Left lung (tissue), 4 donors: ENCODE measurements at regions not wholly inside any gene's neighbourhood (a gene's known extent, or its start where the extent isn't known, plus 50 kb on each side); places are given as distances from the start of the nearest gene placed in this dataset.

ENCODE experiments used
- ATAC-seq: fragments of 200-7000 bp; cut with Tn5 transposase; one replicate; pipeline ENCODE4 v1.9.1; 2020; ENCODE audit warnings: moderate library complexity
- DNase-seq, 4 donors: peaks; one replicate each; pipeline ENCODE4 v3.0.0-alpha.2; 2013 to 2020
- H3K27ac ChIP-seq, 2 donors: fragments of 200-600 bp; sonication (generic) in 1 of 2; one replicate each; pipeline versions ENCODE4 v1.5.0 to v1.8.0; 2020 to 2021
- H3K27me3 ChIP-seq, 2 donors: fragments of 200-600 bp; sonication (generic) in 1 of 2; one replicate each; pipeline versions ENCODE4 v1.5.0 to v1.8.0; 2020 to 2021
- H3K36me3 ChIP-seq, 2 donors: fragments of 200-600 bp; sonication (generic) in 1 of 2; one replicate each; pipeline versions ENCODE4 v1.5.0 to v1.8.0; 2020 to 2021
- H3K4me1 ChIP-seq, 2 donors: fragments of 200-600 bp; one replicate each; pipeline ENCODE4 v1.8.0; 2021
- H3K4me3 ChIP-seq, 2 donors: fragments of 200-600 bp; sonication (generic) in 1 of 2; one replicate each; pipeline versions ENCODE4 v1.5.0 to v1.8.0; 2020 to 2021; ENCODE audit warnings: mild to moderate bottlenecking in 1 of 2
- H3K9me3 ChIP-seq, 2 donors: fragments of 200-600 bp; sonication (generic) in 1 of 2; one replicate each; pipeline versions ENCODE4 v1.5.0 to v1.8.0; 2020 to 2021
- CTCF ChIP-seq, 2 donors: fragments of 200-600 bp; sonication (generic) in 1 of 2; IDR thresholded peaks; one replicate each; pipeline versions ENCODE4 v1.5.0 to v1.8.0; 2021; ENCODE audit warnings: antibody characterized with exemption in 2 of 2
- intact Hi-C, 2 donors: fragments of 100-400 bp; cut with DNase I; formaldehyde crosslinking; loops; one replicate each; pipeline versions ENCODE4 v1.11.2 to v1.14.2; 2022
- donor health status: DM: no; HTN: yes; CAD: no.
- donor health status: DM: no; HTN: no; CAD: no.

GRCh38 chr1:116277840-116278540 lies 95.1 kb upstream of the ATP1A1 start:
- Histone ChIP-seq H3K36me3 (no peaks in the 10 kb centered on the region), H3K4me1 (no peaks in the 10 kb centered on the region), H3K27me3 (peaks cover 0 to 7% of the 10 kb centered on the region in 2 donors), H3K9me3 (no peaks in the 10 kb centered on the region), H3K27ac (no peak overlapping the region), H3K4me3 (no peak overlapping the region)
- TF ChIP-seq CTCF (IDR thresholded peaks at IDR 0.05) = no peak
- intact Hi-C loops = no loop called here
- no peak for DNase-seq
- ATAC-seq = no peak

GRCh38 chr1:116278541-116278866 lies 94.5 kb upstream of the ATP1A1 start:
- H3K9me3 ChIP-seq = no peaks in the 10 kb centered on the region
- H3K4me1 ChIP-seq = no peaks in the 10 kb centered on the region
- TF ChIP-seq CTCF (IDR thresholded peaks at IDR 0.05) = no peak
- H3K27me3 ChIP-seq = peaks cover 0 to 7% of the 10 kb centered on the region in 2 donors
- no peak overlapping the region for H3K27ac ChIP-seq
- H3K4me3 ChIP-seq = no peak overlapping the region
- H3K36me3 ChIP-seq = no peaks in the 10 kb centered on the region
- no peak for ATAC-seq
- DNase-seq = no peak
- intact Hi-C loops = no loop called here

- no peak for DNase-seq
- TF ChIP-seq CTCF (IDR thresholded peaks at IDR 0.05) = no peak
- Histone ChIP-seq H3K9me3 (no peaks in the 10 kb centered on the region), H3K27me3 (peaks cover 0 to 7% of the 10 kb centered on the region in 2 donors), H3K36me3 (no peaks in the 10 kb centered on the region), H3K4me1 (no peaks in the 10 kb centered on the region), H3K27ac (no peak overlapping the region), H3K4me3 (no peak overlapping the region)
- intact Hi-C loops = no loop called here
- ATAC-seq = no peak
These were observed 93.3 kb upstream of the ATP1A1 start for GRCh38 chr1:116279715-116280114.

GRCh38 chr1:116284819-116285390 lies 88.1 kb upstream of the ATP1A1 start:
- ATAC-seq = no peak
- DNase-seq = no peak
- Histone ChIP-seq H3K9me3 (no peaks in the 10 kb centered on the region), H3K27me3 (no peaks in the 10 kb centered on the region), H3K36me3 (no peaks in the 10 kb centered on the region), H3K4me3 (no peak overlapping the region), H3K27ac (no peak overlapping the region), H3K4me1 (no peaks in the 10 kb centered on the region)
- TF ChIP-seq CTCF (IDR thresholded peaks at IDR 0.05) = no peak
- intact Hi-C loops = no loop called here

GRCh38 chr1:116286541-116286971 lies 86.5 kb upstream of the ATP1A1 start:
- intact Hi-C loops = no loop called here
- no peaks in the 10 kb centered on the region for H3K4me1 ChIP-seq
- no peak overlapping the region for H3K4me3 ChIP-seq
- H3K27me3 ChIP-seq = no peaks in the 10 kb centered on the region
- ATAC-seq = no peak
- no peak for TF ChIP-seq CTCF (IDR thresholded peaks at IDR 0.05)
- no peaks in the 10 kb centered on the region for H3K9me3 ChIP-seq
- DNase-seq = no peak
- no peaks in the 10 kb centered on the region for H3K36me3 ChIP-seq
- no peak overlapping the region for H3K27ac ChIP-seq
